GM12878 (cell line): ENCODE measurements at regions not wholly inside any gene's neighbourhood (a gene's known extent, or its start where the extent isn't known, plus 50 kb on each side); places are given as distances from the start of the nearest gene placed in this dataset.

Experiments
- ATAC-seq: fragments of 200-7000 bp; cut with Tn5 transposase; 3 replicates; pipeline ENCODE4 v1.9.1; 2020; ENCODE audit warnings: mild to moderate bottlenecking, moderate library complexity
- BruUV-seq: library from RNA; stranded (reverse); fragments of 400-500 nt; replicated peaks from 2 replicates; lab custom pipeline; 2021; lab: Mats Ljungman, UMichigan
- CTCF ChIA-PET: fragments of 300-600 bp; sonication (Branson Sonifier 250); formaldehyde crosslinking; extraction: SDS; loops from one replicate; lab custom pipeline; 2021; ENCODE audit warnings: inconsistent platforms; lab: Yijun Ruan, JAX
- POLR2A ChIA-PET: fragments of 350-600 bp; formaldehyde crosslinking; extraction: SDS; loops from one replicate; lab custom pipeline; 2021; ENCODE audit warnings: inconsistent platforms; lab: Charles Lee
- RAD21 ChIA-PET: fragments of 300-600 bp; sonication (Branson Sonifier 250); formaldehyde crosslinking; loops from one replicate; lab custom pipeline; 2023; ENCODE audit warnings: antibody characterized with exemption; ENCODE audit not compliant: unreplicated experiment; lab: Charles Lee
- SMC1A ChIA-PET: fragments of 300-600 bp; sonication (Branson Sonifier 250); formaldehyde crosslinking; loops from one replicate; lab custom pipeline; 2023; ENCODE audit not compliant: unreplicated experiment, uncharacterized antibody; lab: Charles Lee
- DNase-seq: peaks from one replicate; pipeline ENCODE4 v3.0.0-alpha.2; 2011; ENCODE audit warnings: low read depth, low spot score
- FAIRE-seq: peaks from 3 replicates; lab custom pipeline; 2011; peaks lifted over from hg19 to GRCh38; lab: Jason Lieb, UNC
- H2AFZ ChIP-seq: 2 replicates; pipeline ENCODE4 v1.6.0; 2011; ENCODE audit warnings: low read depth, low read length, control low read depth; ENCODE audit not compliant: control insufficient read depth
- H3K27ac ChIP-seq: 2 replicates; pipeline ENCODE4 v1.5.1; 2011; ENCODE audit warnings: control low read depth; ENCODE audit not compliant: control insufficient read depth, insufficient read depth
- H3K27me3 ChIP-seq, 2 experiments: replicated peaks in 1 of 2; 2 replicates each; pipeline versions ENCODE4 v1.6.0 to v1.6.1; 2011; ENCODE audit warnings: low read length in 1 of 2; ENCODE audit not compliant: control insufficient read depth in 2 of 2, insufficient read depth in 2 of 2
- H3K36me3 ChIP-seq, 2 experiments: 2 replicates each; pipeline ENCODE4 v1.5.1; 2011; ENCODE audit warnings: low read length in 1 of 2; ENCODE audit not compliant: control insufficient read depth in 2 of 2, insufficient read depth in 2 of 2
- H3K4me1 ChIP-seq: 2 replicates; pipeline ENCODE4 v1.6.1; 2011; ENCODE audit warnings: mild to moderate bottlenecking, low read length, moderate library complexity, mixed read lengths; ENCODE audit not compliant: control insufficient read depth, insufficient read depth
- H3K4me2 ChIP-seq: 2 replicates; pipeline ENCODE4 v1.6.0; 2011; ENCODE audit warnings: control low read depth; ENCODE audit not compliant: control insufficient read depth, insufficient read depth
- H3K4me3 ChIP-seq: fragments of 200-600 bp; sonication (generic); 2 replicates; pipeline ENCODE4 v1.5.1; 2016
- H3K79me2 ChIP-seq: 2 replicates; pipeline ENCODE4 v1.6.0; 2011; ENCODE audit warnings: low read length; ENCODE audit not compliant: control insufficient read depth, insufficient read depth
- H3K9ac ChIP-seq: 2 replicates; pipeline ENCODE4 v1.8.0; 2011; ENCODE audit warnings: low read length, control low read depth, mixed read lengths; ENCODE audit not compliant: control insufficient read depth, insufficient read depth
- H3K9me3 ChIP-seq: replicated peaks from 3 replicates; pipeline ENCODE4 v1.5.1; 2011; ENCODE audit warnings: mild to moderate bottlenecking, low read length; ENCODE audit not compliant: control insufficient read depth, insufficient read depth
- H4K20me1 ChIP-seq: 2 replicates; pipeline ENCODE4 v1.6.0; 2011; ENCODE audit not compliant: control insufficient read depth, insufficient read depth
- HCFC1 ChIP-seq: fragments of 150-350 bp; IDR thresholded peaks from 2 replicates; pipeline ENCODE4 v1.6.1; 2014; ENCODE audit warnings: low read length
- IRF4 ChIP-seq: IDR thresholded peaks from 2 replicates; pipeline ENCODE4 v1.6.1; 2011; ENCODE audit warnings: low read depth, low read length
- LARP7 ChIP-seq: fragments of 450-650 bp; IDR thresholded peaks from 2 replicates; pipeline ENCODE4 v1.6.1; 2017; ENCODE audit warnings: mild to moderate bottlenecking
- MTA2 ChIP-seq: fragments of 450-650 bp; IDR thresholded peaks from 2 replicates; pipeline ENCODE4 v1.6.1; 2016; ENCODE audit warnings: low read depth, mild to moderate bottlenecking, moderate library complexity
- MYC ChIP-seq: IDR thresholded peaks from 2 replicates; pipeline ENCODE4 v1.6.1; 2011; ENCODE audit warnings: mild to moderate bottlenecking, low read length, moderate library complexity, inconsistent platforms; ENCODE audit not compliant: insufficient read depth, insufficient replicate concordance, insufficient read length, severe bottlenecking
- SMAD5 ChIP-seq: IDR thresholded peaks from 2 replicates; pipeline ENCODE4 v1.6.1; 2016; ENCODE audit warnings: antibody characterized with exemption, low read depth
- ZNF217 ChIP-seq: fragments of 450-650 bp; IDR thresholded peaks from 2 replicates; pipeline ENCODE4 v1.6.1; 2017; ENCODE audit warnings: antibody characterized with exemption, mild to moderate bottlenecking
- WGBS: methylation state at CpG from one replicate; pipeline ENCODE4 v1.1.6; 2016; ENCODE audit warnings: low lambda C conversion rate; ENCODE audit not compliant: insufficient replicate concordance, insufficient coverage; ENCODE audit errors: missing lambda C conversion rate; 5-methylcytosine and 5-hydroxymethylcytosine counted together
- in situ Hi-C: fragments of 300-500 bp; cut with MboI; formaldehyde crosslinking; loops from 9 replicates; pipeline ENCODE4 v1.14.3; 2018; ENCODE audit warnings: mixed read lengths
- intact Hi-C: fragments of 100-400 bp; cut with micrococcal nuclease; formaldehyde crosslinking; loops from one replicate; pipeline ENCODE4 v1.14.2; 2022; ENCODE audit not compliant: unreplicated experiment
- TF ChIP-seq, protein P1 (sequence below): fragments of 450-650 bp; IDR thresholded peaks from 2 replicates; pipeline ENCODE4 v1.6.1; 2014; ENCODE audit warnings: mild to moderate bottlenecking
- TF ChIP-seq, protein P2 (sequence below): IDR thresholded peaks from 2 replicates; pipeline ENCODE4 v1.6.1; 2012; ENCODE audit warnings: low read length, inconsistent platforms
- TF ChIP-seq, protein P3 (sequence below): IDR thresholded peaks from 2 replicates; pipeline ENCODE4 v1.6.1; 2011; ENCODE audit warnings: low read depth, low read length, improper control_type of control experiment, borderline replicate concordance

DNA sequence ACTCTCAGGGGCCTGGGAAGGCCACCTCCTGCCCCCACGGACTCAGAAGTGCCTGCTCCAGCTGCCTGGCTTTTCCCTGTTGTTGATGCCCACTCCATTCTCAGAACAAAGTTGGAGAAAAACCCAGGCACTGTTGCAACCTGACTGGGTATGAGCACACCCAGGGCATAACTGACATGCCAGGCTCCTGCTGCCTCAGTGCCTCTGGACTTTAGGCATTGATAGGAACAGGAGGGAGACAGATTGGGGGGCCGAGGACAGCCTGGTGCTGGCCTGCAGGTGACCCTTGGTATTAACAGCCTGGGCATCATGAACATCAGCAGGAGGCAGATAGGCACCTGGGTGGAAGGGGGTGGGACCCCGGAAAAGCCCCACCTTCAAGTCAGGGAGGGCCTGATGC, 685.9 kb upstream of the CDH10 start (continued):
- TF ChIP-seq, protein P1, sequence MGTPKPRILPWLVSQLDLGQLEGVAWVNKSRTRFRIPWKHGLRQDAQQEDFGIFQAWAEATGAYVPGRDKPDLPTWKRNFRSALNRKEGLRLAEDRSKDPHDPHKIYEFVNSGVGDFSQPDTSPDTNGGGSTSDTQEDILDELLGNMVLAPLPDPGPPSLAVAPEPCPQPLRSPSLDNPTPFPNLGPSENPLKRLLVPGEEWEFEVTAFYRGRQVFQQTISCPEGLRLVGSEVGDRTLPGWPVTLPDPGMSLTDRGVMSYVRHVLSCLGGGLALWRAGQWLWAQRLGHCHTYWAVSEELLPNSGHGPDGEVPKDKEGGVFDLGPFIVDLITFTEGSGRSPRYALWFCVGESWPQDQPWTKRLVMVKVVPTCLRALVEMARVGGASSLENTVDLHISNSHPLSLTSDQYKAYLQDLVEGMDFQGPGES: no peak
- TF ChIP-seq, protein P2, sequence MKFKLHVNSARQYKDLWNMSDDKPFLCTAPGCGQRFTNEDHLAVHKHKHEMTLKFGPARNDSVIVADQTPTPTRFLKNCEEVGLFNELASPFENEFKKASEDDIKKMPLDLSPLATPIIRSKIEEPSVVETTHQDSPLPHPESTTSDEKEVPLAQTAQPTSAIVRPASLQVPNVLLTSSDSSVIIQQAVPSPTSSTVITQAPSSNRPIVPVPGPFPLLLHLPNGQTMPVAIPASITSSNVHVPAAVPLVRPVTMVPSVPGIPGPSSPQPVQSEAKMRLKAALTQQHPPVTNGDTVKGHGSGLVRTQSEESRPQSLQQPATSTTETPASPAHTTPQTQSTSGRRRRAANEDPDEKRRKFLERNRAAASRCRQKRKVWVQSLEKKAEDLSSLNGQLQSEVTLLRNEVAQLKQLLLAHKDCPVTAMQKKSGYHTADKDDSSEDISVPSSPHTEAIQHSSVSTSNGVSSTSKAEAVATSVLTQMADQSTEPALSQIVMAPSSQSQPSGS: no peak
- no peak for TF ChIP-seq ZNF217
- no peak for TF ChIP-seq MYC
- TF ChIP-seq, all 136 proteins: peak for 0

DNA sequence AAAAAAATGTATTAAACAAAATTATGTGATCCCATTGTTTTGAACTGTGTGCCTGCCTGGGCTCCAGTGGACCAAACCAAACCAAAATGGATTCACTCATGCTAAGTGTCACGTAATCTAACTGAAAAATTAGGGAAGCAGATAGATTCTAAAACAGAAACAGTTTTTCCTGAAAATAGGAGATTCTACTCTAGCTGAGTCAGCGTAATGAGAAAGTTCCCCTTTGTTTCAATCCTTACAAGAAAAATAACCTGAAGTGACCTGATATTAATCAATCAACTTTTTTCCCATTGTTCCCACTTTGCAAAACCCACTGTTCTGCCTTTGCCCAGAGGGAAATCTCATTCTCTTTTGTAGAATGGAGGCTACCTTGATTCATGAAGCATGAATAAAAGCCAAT, 682.4 kb upstream of the CDH10 start:
- no peaks in the 10 kb centered on the region for H4K20me1 ChIP-seq
- TF ChIP-seq, protein P3, sequence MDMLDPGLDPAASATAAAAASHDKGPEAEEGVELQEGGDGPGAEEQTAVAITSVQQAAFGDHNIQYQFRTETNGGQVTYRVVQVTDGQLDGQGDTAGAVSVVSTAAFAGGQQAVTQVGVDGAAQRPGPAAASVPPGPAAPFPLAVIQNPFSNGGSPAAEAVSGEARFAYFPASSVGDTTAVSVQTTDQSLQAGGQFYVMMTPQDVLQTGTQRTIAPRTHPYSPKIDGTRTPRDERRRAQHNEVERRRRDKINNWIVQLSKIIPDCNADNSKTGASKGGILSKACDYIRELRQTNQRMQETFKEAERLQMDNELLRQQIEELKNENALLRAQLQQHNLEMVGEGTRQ: no peak
- TF ChIP-seq IRF4 (no peak), LARP7 (no peak), HCFC1 (no peak), MTA2 (no peak), SMAD5 (no peak)
- ChIA-PET SMC1A (no interaction called here), POLR2A (no interaction called here), RAD21 (no interaction called here), CTCF (no interaction called here)
- in situ Hi-C loops: no loop called here
- intact Hi-C loops: no loop called here
- no peaks in the 10 kb centered on the region for H3K9me3 ChIP-seq
- DNase-seq (no peak), ATAC-seq (no peak), FAIRE-seq (no peak)
- no peak overlapping the region for H3K4me2 ChIP-seq
- H2AFZ ChIP-seq: no peak overlapping the region
- no peaks in the 10 kb centered on the region for H3K36me3 ChIP-seq
- no peak overlapping the region for H3K9ac ChIP-seq
- no peak overlapping the region for H3K27ac ChIP-seq
- BruUV-seq: no TSS peak
- WGBS: 5% methylated on average over 2 of the region's 2 CpGs
- no peaks in the 10 kb centered on the region for H3K27me3 ChIP-seq
- H3K79me2 ChIP-seq: no peaks in the 10 kb centered on the region
- H3K4me3 ChIP-seq: no peak overlapping the region
- no peaks in the 10 kb centered on the region for H3K4me1 ChIP-seq
